ENCODE measurements at regions not wholly inside any gene's neighbourhood (a gene's known extent, or its start where the extent isn't known, plus 50 kb on each side); places are given as distances from the start of the nearest gene placed in this dataset.
"Not testable (repeated sequence)": the region's sequence is repeated elsewhere in the genome, so short reads cannot be mapped to it uniquely, and the experiment has no call there.

DNA sequence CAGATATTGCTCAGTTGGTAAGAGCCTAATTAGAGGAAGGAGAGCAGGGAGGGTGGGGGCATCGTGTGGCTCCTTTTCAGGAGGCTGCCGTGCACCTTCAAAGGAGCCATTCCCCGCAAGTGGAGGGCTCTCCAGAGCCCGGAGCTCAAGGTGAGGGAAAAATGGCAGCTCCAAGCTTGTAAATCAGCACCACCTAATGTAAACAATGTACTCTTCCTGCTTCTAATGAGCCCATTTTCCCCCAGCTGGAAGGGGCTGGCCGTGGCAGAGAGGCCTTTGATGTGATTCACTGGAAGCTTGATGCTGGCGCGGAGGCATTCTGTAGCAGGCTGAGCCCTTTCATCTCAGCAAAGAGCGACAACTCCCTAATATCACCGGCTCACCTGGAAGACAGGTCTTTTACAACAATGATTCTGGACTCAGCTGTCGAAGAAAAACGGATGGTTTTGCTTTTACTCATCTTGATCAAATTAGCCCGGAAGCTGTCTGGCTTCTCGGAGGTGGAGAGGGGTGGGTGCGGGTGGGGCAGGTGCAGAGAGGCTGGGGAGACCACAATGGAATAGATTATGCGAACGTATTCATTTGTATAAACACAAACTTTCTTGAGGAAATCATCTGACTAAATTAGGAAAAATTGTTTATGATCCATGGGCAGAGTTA is 112.5 kb downstream of the RRAGC start:
- DNase-seq: no peak

- no peak for DNase-seq
Observed at GRCh38 chr1:38746402-38746935, 113.1 kb downstream of the RRAGC start.

GRCh38 chr1:38745476-38746401 is 113.8 kb downstream of the RRAGC start:
- no peak for DNase-seq

- no peak for DNase-seq
Observed at GRCh38 chr1:38744452-38745350, 114.9 kb downstream of the RRAGC start.

DNA sequence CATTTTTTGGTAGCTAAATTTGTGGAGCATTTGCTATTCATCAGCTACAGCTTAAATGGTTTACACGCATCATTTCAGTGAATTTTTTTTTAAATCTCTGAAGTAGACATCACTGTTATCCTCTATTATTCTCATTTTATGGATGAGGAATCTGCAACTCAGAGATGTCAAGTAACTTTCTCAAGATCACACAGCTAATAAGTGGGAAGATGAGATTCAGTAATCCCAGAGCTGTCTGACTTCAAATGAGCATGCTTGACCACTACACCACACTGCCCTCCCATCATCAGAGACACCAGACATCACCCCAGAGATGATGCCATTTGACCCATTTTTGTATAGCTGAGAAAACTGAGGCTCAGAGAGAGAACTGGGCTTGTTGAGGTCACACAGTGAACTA is 116.4 kb downstream of the RRAGC start:
- DNase-seq: no peak

DNA sequence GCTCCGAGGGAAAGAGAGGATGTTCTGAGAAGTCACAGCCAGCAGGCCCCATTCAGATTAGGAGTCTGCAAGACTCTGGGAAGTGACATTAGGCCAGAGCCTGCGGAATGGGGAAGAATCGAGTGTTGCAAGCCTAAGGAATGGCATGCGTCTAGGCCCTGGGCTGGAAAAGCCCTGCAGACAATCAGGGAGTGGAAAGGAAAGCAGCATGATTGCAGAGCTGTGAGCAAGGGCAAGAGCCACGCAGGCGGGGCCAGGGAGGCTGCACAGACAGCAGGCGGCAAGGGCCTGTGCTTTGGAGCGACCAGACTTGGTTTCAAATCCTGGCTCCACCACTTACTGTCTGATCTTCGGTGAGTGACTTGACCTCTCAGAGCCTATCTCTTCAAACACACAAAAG is 118.2 kb downstream of the RRAGC start:
- no peak for DNase-seq

GRCh38 chr1:38740487-38740886 is 119.1 kb downstream of the RRAGC start:
- no peak for DNase-seq

- no peak for DNase-seq
Observed at GRCh38 chr1:38738207-38738606, 121.4 kb downstream of the RRAGC start.

GRCh38 chr1:38736399-38736798 is 123.2 kb downstream of the RRAGC start:
- no peak for DNase-seq

DNA sequence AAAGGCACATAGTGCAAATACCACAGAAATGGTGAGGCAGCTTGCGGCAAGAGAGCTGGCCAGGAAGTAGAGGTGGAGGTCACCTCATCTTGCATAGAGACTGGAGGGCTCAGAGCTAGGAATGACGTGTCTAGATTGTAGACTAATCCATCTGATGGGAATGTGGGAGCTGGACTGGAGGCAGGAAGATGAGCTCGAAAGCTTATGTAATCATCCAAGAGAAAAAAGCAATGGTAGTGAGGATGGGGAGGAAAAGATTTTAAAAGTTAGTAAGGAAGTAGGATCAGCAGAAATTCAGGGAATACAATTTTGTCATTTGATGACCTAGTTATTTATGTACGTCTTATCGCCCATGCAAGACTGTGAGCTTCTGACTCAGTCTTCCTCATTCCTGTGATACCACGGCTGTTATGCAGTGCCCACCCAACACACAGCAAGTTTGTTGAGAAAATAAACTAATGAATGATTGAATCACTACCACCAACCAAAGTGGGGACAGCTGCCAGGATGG is 123.9 kb downstream of the RRAGC start:
- no peak for DNase-seq

- DNase-seq: no peak
Observed at GRCh38 chr1:38733761-38734160, 125.8 kb downstream of the RRAGC start.

GRCh38 chr1:38730511-38731397 is 128.8 kb downstream of the RRAGC start:
- no peak for DNase-seq

DNA sequence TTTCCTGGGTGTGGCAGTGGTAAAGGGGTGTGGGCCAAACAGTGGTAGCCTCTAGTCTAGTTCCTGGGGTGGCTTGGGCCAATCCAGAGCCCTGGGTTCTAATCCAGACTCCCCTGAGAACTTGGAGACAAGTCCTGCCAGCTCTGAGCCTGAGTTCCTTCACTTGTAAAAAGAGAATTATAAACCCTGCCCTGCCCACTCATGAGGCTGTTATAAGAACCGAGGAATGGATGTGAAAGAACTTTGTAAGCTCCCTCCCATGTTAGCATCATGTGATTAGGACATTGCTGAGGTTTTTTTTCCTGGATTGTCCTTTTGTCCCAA is 131.0 kb downstream of the RRAGC start:
- no peak for DNase-seq

- DNase-seq: no peak
Observed at GRCh38 chr1:38727684-38728584, 131.6 kb downstream of the RRAGC start.

- DNase-seq: not testable (repeated sequence)
Observed at GRCh38 chr1:38725321-38725961, 134.1 kb downstream of the RRAGC start.

DNA sequence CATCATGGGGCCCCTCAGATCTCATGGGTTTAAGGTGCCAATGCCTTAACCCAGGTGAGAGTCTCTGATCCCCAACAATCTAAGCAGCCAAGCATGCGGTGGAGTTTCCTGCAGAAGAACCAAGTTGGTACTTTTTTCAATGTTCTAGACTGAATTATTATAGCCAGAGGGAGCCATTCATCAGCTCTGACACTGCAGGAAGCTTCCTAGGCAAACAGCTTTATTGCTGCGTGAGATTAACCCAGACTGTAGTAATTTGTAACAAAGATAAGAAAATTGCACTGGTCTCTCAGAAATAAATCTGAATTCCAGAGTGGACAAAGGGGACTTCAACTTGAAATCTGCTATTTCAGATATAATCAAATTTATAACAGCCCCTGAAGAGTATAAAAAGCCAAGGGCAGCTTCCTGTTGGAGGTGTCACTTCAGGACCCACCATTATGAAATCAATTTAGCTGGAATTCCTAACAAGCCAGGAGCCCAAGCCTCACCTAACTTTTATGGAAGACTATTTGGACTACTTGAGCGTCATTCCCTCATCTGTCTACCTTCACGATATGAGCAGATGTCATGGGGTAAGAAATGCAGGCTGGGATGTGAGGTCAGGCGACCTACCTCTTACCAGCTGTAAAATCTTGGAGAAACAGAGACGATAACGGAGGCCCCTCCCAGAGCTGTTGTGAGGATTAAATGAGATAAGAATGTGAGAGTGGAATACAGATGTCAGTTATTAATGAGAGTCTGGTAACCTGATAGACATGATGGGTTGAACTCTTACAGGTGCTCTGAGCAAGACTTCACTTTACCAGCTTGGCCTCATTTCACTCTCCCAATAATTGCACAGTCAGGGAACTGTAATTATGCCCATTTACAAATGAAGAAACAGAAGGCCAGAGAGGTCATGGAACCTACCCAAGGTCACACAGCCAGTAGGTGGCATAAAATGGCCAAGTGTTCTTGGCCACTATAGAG is 135.1 kb downstream of the RRAGC start:
- DNase-seq: no peak

- no peak for DNase-seq
Observed at GRCh38 chr1:38721816-38722215, 137.8 kb downstream of the RRAGC start.

- DNase-seq: no peak
Observed at GRCh38 chr1:38719880-38720279, 139.7 kb downstream of the RRAGC start.

DNA sequence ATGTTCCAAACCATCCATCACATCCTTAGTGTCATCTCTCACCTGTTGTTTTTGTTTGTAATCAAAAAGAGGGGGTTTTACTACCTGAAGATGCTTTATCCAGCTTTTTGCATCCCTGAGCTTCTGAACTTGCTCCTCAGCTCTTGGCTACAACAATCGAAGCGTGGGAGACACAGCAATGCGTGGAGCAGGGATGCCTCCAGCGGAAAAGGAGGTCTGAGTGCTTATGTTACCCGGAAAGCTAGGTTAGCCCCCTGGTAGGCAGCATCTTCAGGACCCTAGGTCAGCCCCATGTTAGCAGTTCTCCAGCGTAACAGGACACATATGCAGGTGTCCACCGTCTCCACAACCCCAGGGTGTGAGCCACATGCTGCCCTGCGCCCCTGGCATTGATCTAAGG is 141.5 kb downstream of the RRAGC start:
- no peak for DNase-seq
